ENCODE measurements at regions not wholly inside any gene's neighbourhood (a gene's known extent, or its start where the extent isn't known, plus 50 kb on each side); places are given as distances from the start of the nearest gene placed in this dataset.
"Not testable (repeated sequence)": the region's sequence is repeated elsewhere in the genome, so short reads cannot be mapped to it uniquely, and the experiment has no call there.

DNA sequence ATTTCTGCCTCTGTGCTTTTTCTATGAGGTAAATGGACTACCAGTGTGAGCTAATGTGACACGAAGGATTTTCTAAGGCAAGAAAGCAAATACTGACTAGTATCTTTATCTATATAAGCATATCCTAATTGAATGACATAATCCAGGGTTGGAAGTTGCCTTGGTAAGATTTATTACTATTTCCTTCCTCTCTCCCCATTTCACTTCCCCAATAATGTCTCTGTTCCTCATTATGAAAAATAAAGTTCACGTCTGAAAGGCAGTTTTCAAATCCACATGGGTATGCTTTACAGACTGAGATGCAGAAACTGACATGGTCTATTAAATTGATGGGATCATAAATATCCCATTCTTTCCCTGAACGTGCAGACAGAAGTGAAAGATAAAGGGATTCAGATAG is 86.0 kb downstream of the DTWD1 start:
- DNase-seq (ENCODE audit: low read depth, low spot score), result no peak

DNA sequence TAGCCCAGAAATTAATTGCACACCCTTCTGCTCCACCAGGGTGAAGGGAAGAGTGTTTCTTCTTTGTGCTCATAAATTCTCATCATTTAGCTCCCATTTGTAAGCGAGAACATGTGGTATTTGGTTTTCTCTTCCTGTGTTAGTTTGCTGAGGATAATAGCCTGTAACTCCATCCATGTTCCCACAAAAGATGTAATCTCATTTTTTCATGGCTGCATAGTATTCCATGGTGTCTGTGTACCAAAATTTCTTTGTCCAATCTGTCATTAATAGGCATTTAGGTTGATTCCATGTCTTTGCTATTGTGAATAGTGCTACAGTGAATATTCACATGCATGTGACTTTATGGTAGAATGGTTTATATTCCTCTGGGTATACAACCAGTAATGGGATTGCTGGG is 86.8 kb downstream of the DTWD1 start:
- no peak for DNase-seq (ENCODE audit: low read depth, low spot score)

DNA sequence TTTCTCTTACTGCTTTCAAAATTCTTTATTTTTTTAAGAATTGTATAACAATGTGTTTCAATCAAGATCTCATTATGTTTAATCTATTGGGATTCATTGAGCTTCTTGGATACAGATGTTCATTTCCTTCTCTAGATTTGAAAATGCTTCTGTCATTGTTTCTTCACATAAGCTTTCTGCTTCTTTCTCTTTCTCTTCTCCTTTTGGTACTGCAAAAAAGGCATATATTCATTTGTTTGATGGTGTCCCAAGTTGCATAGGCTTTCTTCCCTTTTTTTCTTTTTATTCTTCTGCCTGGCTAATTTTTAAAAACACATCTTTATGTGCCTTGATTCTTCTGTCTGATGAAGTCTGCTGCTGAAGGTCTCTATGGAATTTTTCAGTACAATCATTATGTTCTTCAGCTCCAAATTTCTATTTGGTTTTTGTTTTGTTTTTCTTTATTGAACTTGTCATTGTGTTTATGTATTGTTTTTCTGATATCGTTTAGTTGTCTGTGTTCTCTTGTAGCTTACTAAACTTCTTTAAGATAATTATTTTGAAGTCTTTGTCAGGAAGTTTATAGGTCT is 88.9 kb downstream of the DTWD1 start:
- DNase-seq (ENCODE audit: low read depth, low spot score), result no peak

DNA sequence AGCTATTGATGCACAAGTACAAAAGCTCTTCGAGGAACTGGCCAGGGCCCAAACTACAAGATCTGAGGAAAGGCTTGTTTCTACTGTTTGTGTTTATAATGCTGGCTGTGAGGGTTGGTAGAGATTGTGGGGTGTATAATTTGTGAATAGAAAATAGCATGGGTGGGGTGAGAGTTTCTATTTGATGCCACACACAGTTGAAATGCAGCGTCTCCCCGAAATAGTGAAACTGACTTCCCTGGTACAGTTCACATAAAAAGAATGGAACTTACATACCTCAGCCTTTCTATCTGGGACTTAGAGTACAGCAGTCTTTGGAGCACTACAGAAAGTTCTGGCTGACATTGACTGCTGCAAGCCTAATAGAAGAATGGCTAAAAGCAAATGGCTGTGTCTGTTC is 91.3 kb downstream of the DTWD1 start:
- no peak for DNase-seq (ENCODE audit: low read depth, low spot score)

DNA sequence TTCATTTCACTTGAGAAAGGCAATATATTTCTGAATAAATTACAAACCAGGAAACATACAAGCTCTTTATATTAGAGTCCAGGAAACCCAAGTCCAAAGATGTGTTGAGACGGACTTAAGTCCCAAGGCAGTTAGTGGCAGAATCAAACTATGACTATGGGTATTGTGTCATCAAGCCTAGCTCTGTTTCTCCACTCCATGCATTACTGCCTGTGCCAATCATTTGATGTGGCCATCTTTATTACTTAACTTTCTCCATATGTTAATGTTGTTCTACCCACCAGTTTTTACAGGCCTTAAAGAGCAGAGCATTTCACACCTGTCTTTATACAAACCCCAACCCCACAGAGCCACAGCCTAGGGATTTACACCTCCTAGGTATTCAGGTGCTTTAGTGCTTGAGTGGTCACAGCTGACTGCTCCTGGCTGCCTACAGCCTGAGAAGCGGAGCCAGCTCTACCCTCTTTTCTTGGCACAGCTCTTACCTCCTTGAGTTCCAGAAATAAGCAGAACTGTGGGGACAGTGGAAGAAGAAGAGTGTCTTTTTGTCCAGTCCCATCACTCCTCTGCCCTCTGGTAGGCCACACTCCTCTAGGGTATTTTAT is 92.1 kb downstream of the DTWD1 start:
- no peak for DNase-seq (ENCODE audit: low read depth, low spot score)

DNA sequence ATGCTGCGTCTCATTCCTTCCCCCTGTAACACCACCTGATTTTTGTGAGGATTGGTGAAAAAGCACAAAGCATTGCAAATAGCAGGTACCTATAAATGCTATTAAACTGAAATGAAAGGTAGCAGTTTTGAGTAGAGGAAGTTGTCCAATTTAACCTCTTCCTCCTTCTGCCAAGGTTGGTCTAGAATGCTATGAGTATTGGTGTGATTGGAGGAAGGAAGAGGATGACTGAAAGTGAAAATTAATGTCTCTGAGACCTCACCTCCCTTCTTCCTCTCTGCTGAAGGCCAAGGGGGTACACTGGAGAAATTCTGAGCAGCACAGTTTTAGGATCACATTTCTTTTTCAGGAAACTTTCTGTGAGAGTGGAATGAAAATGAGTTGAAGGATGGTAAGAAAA is 94.4 kb downstream of the DTWD1 start:
- DNase-seq (ENCODE audit: low read depth, low spot score), result no peak

DNA sequence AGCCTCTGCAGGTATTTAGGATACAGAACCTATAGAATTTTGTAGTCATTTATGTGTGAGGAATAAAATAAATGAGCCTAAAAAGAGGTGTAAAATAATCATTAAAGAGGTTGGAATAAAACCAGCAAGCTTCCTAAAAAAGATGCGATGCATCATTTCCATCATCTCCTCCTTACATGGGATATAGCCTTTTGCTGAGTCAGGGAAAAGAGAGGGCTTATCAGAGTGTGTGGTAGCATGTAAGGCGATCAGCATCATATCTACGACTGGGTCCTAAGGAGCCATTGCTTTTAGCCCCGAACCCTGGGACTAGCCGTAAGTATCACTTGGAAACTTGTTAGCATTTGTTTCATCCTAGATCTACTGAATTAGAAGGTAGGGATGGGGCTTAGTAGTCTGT is 94.9 kb downstream of the DTWD1 start:
- DNase-seq (ENCODE audit: low read depth, low spot score), result no peak

DNA sequence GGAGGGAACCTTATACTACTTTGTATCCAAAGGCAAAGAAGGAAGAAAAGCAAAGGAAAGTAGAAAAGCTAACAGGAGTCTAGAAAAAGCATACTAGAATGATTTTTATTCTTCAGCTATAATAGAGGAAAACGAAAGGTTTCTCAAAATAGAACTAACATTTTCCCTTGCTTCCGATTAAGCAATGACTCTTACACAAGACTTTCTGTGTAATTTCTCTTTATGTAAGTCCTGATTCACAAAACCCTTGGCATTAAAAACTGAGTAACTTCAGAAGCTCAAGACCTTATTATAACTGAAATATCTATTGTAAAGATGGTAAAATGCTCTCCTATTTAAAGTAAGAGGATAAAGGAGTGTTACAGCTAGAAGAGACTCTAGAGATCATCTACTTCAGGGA is 97.4 kb downstream of the DTWD1 start:
- DNase-seq (ENCODE audit: low read depth, low spot score), result no peak

DNA sequence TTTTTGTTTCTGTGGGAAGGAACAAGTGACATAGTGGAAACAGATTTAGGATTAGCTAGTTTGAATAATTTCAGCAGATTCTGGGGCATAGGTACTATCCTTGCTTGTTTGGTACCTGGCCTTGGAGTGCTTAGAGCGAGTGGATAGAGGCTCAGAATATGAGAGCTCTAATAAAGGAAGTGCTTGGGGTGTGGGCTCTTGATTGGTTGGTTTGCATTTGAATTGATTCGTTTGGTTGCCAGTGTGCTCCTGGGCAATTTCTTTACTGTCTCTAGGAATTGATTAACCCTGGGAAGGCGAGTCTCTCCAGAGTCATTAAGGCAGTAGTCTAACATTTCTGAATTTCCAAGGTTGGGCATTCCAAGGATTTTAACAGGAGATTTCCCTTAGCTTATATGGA is 98.0 kb downstream of the DTWD1 start:
- no peak for DNase-seq (ENCODE audit: low read depth, low spot score)

DNA sequence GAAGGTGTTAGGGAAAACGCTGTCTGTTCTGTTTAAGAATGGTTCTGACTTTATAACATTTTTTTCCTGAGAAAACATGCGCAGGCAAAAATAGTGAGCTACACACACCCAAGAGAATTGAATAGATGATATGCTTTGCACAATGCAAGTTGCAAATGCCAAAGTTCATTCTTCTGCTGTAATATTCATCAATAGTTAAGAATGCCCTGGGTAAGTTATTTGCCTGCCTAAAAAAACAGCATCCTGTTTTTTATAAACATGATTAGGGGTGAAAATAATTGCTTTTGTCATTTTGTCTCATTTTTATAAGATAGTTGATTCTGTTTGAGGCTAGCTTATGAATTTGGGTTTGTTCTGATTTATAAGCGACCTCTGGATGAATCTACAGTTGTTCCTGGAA is 99.4 kb downstream of the DTWD1 start:
- DNase-seq (ENCODE audit: low read depth, low spot score), result no peak

DNA sequence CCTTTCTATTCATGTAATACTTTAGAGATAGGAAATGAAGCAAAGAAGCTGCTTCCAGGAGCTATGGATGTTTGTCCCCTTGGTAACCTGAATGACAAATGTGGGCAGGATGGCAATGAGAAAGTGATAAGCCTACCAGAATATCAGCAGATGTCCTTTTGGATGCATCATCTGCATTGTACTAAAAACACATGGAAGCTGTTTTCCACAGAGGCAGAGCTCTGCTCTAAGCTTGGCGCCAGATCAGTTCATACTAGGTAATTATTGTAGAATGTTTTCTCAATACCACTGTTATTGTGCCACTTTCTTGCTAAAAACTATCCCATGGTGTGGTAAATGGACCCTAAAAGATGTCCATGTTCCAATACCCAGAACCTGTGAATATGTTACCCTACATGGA is 100.2 kb downstream of the DTWD1 start:
- no peak for DNase-seq (ENCODE audit: low read depth, low spot score)

DNA sequence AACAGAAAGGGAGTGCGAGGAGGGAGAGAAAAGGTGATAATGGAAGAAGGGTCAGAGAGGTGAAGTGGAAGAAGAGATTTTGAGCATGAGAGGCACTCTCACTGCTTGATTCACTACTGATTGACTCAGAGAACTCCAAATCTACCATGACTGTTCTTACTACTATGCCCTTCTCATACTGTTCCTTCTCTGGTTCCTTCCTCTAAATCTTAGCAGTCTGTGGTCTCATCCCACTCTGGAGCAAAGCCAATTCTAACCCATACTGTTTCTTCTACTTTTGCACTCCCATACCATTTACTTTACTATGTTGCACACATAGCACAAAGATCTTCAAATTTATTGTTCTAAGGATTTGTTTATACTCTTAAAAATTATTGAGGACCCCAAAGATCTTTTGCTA is 100.8 kb downstream of the DTWD1 start:
- no peak for DNase-seq (ENCODE audit: low read depth, low spot score)

DNA sequence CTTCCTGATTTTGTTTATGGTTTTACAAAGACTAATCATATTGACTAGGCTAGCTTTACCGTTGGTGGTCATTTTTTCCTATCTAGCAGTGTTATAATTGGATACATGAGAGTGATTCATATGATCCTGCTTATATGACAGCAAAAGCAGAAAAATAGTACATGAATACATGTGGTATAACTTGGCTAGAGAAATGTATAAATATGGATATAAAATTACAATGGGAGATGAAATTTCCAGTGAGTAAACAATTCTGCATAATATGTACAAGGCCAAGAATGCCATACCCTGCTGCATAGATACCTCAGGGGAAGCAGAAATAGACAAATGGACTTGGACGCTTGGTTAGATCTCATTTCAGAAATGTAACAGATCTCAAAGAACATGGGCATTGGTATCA is 103.1 kb downstream of the DTWD1 start:
- DNase-seq (ENCODE audit: low read depth, low spot score), result no peak

DNA sequence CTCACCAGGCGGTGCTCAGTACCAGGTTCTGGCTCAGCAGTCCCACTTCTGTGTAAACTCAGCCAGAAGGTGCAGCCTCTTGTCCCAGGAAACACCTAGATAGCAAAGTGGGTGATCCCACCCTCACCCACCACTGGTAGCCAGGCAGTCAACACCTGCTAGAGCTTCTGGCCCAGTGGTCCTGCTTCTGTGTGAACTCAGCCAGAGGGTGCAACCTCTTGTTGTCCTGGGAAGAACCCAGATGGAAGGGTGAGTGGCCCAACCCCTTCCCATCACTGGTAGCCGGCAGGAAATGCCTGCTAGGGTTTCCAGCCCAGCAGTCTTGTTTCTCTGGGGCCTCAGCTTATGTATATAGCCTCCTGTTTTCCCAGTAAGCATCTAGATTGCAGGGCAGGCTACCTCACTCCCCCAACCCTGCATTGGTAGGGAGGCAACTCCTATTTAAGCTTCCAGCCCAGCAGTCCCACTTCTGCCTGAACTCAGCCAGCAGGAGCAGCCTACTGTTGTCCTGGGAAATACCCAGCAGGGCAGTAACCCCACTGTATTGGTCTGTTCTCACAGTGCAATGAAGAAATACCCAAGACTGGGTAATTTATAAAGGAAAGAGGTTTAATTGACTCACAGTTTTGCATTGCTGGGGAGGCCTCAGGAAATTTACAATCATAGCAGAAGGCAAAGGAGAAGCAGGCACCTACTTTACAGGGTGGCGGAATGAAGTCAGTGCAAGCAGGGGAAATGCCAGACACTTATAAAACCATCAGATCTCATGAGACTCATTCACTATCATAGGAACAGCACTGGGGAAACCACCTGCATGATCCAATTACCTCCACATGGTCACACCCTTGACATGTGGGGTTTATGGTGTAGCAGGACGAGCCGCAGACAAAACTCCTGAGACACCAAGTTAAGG is 110.6 kb downstream of the DTWD1 start:
- peak; percentile 44 for DNase-seq (ENCODE audit: low read depth, low spot score)

DNA sequence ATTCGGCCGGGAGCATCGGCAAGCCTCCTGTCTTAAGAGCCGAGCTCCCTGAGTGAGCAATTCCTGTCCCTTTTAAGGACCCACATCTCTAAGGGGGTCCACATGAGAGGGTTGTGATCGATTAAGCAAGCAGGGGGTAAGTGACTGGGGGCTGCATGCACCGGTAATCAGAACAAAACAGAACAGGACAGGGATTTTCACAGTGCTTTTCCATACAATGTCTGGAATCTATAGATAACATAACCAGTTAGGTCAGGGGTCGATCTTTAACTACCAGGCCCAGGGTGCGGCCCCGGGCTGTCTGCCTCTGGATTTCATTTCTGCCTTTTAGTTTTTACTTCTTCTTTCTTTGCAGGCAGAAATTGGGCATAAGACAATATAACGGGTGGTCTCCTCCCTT is 111.3 kb downstream of the DTWD1 start:
- not testable (repeated sequence) for DNase-seq (ENCODE audit: low read depth, low spot score)

DNA sequence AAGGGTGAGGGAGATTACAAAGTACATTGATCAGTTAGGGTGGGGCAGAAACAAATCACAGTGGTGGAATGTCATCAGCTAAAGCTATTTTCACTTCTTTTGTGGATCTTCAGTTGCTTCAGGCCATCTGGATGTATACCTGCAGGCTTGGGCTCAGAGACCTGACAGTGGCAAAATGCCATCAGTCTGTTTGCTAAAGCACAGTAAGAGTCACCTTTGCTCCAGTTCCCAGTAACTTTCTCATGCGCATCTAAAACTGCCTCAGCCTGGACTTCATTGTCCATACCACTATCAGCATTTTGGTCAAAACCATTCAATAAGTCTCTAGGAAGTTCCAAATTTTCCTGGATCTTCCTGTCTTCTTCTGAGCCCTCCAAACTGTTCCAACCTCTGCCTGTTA is 113.2 kb downstream of the DTWD1 start:
- DNase-seq (ENCODE audit: low read depth, low spot score), result peak; percentile 10

DNA sequence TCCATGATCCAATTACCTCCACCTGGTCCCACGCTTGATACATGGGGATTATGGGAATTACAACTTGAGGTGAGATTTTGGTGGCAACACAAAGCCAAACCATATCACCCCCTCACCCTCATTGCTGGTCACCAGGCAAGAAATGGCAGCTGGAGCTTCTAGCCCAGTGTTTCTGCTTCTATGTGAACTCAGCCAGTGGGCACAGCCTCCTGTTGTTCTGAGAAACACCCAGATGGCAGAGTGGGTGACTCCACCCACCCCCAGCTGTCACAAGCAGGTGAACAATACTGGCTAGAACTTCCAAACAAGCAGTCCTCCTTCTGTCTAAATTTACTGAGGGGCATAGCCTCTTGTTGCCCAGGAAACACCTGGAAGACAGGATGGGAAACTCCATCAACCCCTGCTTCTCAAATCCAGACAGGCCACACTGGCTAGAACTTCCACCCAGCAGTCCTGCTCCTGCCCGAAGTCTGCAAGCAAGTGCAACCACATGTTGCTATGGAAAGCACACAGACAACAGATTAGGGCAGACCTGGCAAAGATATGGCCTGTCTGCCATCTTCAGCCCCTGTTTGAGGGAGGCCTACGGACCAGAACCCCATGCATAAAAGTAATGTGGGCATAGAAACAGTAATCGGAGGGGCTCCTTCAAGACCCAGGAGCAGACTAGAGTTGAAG is 114.1 kb downstream of the DTWD1 start:
- no peak for DNase-seq (ENCODE audit: low read depth, low spot score)

DNA sequence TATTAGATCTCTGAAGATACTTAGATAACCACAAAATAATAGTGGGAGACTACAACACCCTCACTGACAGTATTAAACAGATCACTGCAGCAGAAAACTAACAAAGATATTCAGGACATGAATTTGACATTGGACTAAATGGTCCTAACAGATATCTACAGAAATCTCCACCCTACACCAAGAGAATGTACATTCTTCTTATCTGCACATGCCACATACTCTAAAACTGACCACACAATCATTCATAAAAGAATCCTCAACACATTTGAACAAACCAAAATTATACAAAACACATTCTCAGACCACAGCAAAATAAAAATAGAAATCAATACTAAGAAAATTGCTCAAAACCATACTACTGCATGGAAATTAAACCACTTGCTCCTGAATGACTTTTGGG is 116.3 kb downstream of the DTWD1 start:
- no peak for DNase-seq (ENCODE audit: low read depth, low spot score)

DNA sequence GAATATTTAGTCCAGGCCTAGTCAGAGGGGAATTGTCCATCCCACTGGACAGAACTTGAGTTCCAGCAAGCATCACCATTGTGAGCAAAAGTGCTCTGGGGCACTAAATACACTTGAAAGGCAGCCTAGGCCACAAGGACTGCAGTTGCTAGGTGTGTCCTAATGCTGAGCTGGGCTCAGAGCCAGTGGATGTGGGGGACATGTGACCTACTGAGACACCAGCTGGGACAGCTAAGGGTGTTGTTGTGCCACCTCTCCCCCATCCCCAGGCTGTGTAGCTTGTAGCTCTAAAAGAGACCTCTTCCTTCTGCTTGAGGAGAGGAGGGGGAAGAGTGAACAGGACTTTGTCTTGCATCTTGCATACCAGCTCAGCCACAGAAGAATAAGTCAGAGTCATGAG is 120.9 kb downstream of the DTWD1 start:
- DNase-seq (ENCODE audit: low read depth, low spot score), result no peak

DNA sequence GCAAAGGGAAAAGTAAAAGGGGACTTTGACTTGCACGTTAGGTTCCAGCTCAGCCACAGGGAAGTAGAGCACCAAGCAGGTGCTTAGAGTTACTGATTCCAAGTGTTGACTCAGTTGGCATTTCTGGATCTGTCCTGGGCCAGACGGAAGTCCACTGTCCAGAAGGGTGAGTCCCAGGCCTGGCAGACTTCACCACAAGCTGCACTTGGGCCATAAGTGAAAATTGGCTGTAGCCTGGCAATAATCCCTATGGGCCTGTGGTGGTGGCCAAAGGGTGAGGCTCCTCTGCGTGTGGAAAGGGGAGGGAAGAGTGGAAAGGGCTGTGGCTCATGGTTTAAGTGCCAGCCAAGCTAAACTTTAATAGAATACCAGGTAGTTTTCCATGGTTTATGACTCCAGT is 121.5 kb downstream of the DTWD1 start:
- DNase-seq (ENCODE audit: low read depth, low spot score), result no peak

DNA sequence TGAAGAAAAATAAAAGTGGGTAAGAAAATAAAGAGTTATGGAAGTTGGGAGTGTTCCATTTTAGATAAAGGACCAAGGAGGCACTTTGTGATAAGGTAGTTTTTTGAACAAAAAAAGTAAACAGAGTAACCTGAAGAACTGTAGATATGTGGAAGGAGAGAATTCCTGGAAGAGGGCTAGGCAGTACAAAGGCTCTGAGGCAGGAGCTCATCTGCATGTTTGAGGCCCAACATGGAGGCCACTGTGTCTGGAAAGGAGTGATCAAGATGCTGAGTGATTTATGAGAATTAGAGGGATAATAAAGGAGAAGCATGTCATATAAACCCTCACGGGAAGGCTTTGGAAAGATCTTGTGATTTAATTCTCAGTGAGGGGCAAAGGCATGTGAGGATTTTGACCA is 126.5 kb downstream of the DTWD1 start:
- no peak for DNase-seq (ENCODE audit: low read depth, low spot score)

DNA sequence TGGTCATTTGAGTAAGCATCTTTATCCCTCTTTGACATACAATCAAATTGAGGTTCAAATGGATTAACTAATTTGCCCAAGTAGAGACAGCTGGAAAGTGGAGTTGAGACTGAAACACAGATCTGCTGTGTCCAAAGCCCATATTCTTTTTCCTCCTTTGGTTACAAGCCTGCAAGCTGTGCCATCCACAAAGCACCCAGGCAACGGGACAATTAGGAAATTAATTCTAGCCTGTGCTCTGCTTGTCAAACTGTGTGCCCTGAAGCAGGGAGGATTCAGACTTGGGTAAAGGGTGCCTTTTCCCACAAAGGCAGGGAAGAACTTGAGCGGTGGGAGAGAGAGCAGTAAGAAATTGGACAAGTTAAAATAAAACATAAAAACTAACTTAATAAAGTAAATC is 127.9 kb downstream of the DTWD1 start:
- no peak for DNase-seq (ENCODE audit: low read depth, low spot score)

DNA sequence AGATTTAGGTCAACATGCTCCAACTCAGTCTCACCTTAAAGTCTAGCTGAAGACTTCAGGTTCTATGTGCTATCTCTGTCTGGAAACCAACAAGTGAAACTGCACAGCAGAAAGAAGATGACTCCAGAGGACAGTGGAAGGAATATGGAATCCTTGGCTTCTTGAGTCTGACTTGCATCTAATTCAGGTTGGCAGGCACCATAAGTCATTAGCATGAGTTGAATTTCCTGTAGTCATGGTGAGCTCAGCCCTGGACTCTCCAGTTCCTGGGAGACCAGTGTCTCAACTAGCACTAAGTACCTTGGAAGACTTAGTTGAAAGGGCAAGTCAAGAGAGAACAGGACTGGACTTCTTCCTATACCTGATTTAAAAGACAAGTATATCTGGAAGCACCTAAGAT is 129.7 kb downstream of the DTWD1 start:
- no peak for DNase-seq (ENCODE audit: low read depth, low spot score)
